NCI-H510A treated with DMSO at 0.1 percent for 48 hours (cell line): ENCODE measurements at regions not wholly inside any gene's neighbourhood (a gene's known extent, or its start where the extent isn't known, plus 50 kb on each side); places are given as distances from the start of the nearest gene placed in this dataset.

ENCODE experiments used
- DNase-seq: peaks from one replicate; lab custom pipeline; 2025; lab: John Stamatoyannopoulos, UW

GRCh38 chr18:42137693-42138375 is 182.8 kb downstream of the PIK3C3 start:
- no peak for DNase-seq

DNA sequence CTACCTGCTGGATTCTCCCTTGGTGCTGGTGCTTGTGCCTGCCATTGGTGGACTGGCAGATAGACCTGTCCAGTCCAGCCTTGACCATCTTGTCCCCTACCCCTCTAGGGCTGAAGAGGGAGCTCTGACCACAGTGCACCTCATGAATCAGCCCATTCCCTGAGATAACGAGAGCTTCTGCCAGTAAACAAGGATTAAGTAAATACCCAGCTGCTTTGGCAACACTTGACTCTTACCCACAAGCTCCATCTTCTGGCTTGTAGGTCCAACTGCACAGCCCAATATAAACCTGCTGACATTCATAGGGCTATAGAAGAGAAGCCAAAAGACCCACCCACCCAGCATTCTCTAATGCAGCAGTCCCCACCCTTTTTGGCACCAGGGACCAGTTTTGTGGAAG is 186.4 kb downstream of the PIK3C3 start:
- DNase-seq: no peak

GRCh38 chr18:42155024-42155423 is 200.0 kb downstream of the PIK3C3 start:
- DNase-seq: no peak

- DNase-seq: no peak
Observed at GRCh38 chr18:42156281-42156680, 201.2 kb downstream of the PIK3C3 start.

- no peak for DNase-seq
Observed at GRCh38 chr18:42157420-42157819, 202.4 kb downstream of the PIK3C3 start.

GRCh38 chr18:42157878-42158277 is 202.8 kb downstream of the PIK3C3 start:
- no peak for DNase-seq

GRCh38 chr18:42159146-42159545 is 204.1 kb downstream of the PIK3C3 start:
- no peak for DNase-seq

GRCh38 chr18:42163321-42163720 is 208.3 kb downstream of the PIK3C3 start:
- DNase-seq: no peak

DNA sequence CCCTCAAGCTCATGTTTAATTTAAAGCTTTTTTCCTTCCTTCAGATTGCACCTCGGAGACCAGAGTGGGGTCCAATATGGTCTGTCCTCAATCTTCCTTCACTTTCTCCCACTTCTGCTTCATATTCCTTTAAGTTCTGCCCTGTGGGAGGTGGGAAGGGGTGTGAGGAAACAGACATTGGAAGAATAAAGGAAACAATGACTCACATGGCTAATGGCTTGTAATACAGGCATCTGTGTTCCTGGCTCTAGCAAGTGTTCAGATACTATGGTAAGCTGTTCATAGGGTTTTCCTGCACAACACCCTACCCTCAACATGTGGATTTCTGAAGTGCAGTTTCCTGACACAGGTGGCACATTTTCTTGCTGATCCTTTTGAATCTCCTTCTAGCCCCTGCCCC is 209.5 kb downstream of the PIK3C3 start:
- no peak for DNase-seq

DNA sequence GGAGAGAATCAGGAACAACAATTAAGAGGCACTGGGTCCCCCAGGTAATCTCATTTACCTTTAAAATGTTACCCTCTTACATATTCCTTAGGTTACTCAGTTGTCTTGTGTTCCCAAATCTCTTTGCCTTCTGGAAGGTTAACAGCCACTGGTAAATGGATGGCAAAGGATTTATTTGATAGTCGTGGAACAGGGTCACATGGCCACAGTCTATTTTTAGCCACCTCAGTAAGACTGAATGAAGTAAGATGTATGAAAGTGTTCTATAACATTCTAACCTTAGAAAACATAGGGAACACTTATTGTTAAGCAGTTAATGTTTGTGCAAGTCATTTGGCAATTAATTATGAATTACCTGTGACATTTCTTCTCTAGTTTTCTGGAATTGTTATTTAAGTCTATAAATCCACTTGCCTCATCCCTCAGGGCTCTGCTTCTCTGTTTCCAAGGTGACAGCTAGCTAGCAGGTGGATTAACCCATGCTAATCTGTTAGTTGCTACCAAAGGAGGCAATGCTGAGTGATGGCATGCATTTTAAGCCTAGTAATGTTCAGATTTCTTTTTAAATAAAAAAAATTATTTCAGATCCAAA is 211.0 kb downstream of the PIK3C3 start:
- DNase-seq: no peak

DNA sequence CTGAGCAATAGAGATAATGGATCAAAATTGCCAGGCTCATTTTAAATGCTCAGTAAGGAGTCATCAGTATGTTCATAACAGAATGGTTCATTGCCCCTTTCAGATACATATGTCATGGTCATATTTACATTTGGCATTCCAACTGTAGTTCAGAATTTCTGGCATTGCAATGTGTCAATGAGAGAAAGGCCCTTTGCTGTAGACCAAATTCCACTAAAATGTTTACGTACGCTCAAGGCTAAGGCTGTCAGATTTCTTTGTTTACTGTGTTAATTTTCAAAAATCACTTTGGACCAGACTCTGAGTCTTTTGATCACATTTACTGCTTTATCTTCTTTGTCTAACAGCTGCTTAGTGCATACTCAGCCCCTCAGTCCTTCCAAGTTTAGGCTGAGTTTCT is 213.5 kb downstream of the PIK3C3 start:
- DNase-seq: no peak

DNA sequence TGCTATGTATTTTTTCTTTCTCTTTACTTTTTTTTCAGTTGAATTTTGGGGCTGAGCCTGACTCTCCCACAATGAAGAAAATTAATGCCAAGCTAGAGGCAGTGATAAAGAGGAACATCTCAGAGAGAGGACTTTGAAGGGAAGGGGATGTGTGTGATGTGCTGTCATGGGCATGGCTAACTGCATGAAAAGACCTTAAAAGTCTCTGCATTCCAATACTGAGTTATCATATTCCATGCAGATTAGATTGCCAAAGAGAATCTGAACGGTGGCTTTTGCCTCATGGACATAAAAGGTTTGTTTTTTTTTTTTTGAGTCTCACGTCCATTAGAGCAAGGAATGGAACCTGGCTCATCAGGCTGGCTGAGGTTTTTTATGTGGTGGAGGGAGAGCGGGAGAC is 213.9 kb downstream of the PIK3C3 start:
- DNase-seq: no peak

DNA sequence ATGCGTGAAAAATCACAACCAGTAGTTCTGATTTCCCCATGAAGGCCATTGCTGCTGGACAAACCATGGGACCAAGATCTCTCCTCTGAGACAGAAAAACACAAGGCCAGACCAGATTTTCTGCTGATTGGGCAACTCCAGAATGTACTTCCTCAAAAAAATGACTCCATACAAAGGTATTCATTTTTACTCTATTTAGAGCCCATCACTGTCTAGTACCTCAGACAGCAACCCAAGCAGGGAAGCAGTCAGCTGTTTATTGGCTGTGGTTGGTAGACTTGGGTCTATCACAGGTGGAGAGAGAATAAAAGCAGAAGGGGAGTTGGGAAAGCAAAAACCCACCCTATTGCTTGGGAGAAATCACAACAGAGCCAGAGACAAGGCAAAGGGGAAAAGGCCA is 219.9 kb downstream of the PIK3C3 start:
- no peak for DNase-seq

DNA sequence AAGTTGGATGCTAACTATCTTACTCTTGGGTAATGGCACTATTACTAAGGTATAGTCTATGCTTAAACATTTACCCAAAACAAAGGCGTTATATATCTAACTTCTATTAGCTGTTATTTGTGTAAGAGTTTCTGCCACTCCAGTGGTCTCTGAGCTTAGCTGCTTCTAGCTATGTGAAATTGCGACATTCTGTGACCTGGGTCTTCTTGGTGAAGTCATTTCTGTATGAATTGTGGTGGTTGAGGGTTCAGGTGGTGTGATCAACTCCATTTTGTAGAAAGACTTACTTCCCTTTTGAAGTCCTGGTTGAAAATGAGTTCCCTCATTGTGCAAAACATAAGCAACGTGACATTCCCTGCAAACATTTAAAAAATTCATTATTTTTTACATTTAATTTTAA is 221.6 kb downstream of the PIK3C3 start:
- DNase-seq: no peak

DNA sequence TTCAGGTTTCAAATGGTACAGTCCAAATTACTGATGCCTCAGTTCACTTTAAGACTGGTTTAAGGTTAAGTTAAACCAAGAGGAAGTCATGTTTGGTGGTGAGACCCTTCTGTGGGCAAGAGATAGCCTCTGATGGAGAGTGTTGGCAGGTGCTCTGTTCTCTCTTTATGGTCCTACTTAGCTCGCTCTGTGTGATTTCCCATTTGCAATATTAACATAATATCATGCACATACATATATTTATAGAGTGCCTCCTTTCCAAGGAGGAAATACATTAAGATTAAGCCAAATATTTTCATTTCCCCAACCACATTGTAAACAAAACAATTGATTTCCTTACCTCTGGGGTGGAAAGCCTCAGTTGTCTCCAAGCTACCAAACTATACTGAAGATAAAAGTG is 222.4 kb downstream of the PIK3C3 start:
- DNase-seq: no peak

DNA sequence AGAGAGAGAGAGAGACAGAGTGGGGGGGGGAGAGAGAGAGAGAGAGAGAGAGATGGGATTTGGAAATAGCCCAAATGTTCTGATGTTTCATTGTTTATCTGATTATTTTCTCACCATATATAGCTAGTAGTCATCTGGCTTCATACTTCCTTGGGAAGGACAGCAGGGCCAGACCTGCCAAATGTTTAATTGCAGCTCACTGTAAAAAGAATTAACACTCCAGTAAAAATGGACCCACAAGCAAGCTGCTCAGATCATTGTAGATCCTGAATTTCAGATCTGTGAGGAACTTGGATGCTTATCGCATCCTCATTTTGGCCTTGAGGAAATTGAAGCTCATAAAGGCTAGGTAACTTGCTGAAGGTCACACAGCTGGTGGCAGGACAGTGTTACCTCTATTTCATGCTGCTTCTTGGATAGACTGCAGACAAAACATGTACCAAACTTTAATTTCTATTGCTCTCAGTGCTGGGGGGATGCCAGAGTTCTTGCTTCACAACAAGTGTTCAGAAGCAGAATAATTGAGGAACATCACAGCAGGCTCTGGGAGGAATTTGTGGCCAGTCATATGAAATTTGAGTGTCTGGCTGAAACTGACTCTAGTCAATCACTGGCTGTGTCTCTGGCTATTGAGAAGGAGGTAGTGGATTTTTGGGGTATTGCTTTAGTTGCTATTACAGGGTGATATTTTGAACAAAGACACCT is 223.5 kb downstream of the PIK3C3 start:
- DNase-seq: no peak

DNA sequence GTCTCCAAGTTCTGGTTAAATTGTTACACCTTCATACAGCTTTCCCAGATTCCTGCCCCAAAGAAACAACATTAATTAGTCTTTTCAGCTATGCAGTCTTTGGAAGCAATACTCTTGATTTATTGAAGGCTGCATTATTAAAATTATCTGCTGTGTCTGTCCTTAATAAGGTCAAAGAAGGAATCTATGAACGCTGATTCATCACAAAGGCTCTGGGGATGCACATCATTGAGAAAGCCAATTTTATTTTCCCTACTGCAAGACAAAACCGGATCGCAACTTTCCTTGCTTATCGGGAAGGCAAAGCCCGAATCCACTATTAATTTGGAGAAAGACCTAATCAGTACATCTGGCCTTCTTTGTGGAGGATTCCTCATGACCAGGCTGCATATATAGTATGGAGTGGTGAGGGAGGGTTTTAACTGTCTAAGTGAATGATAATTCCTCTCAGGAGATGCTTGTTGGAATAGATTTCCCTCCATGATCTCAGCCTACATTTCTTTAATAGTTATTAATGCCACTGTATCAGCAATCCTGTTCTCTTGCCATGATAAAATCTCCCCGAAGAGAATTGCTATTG is 224.6 kb downstream of the PIK3C3 start:
- DNase-seq: no peak

- DNase-seq: no peak
Observed at GRCh38 chr18:42181474-42181873, 226.4 kb downstream of the PIK3C3 start.

DNA sequence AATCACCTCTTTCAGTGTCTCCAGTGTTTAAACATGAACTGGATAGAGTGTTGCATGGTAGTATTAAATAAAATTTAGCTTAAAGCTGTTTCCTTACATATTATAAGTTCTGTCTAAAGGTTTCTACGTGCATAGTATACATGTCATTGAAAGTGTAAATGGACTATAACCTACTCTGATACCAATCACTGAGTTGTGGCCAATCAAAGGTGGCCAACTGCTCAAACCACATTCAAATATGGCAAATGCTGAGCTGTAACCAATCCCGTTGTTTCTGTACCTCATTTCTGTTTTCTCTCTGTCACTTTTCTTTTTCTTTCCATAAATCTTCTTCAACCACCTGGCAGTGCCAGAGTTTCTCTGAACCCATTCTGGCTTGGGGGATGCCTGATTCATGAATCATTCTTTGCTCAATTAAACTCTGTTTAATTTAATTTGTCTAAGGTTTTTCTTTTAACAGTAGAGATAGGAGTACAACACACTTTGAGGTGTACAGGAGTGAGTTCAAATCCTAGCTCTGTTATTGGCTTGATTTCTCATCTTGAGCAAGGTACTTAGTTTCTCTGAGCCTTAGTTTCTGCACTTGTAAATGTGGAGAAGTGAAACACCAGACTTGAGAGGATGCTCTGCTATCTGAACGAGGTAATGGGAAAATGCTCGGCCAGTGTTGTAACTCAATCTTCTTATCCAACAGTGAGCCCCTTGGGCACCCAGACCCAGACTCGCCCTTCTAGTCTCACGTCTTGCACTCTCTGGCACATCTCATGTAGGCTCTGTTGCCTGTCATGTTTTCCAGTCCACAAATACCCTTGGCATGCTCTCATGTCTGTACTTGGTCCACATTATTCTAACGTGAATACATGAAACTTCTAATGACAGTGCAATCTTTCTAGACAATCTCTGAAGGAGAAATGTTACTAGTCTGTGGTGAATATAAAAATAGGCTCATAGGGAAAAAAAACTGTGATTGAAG is 228.0 kb downstream of the PIK3C3 start:
- DNase-seq: no peak

GRCh38 chr18:42183746-42184145 is 228.7 kb downstream of the PIK3C3 start:
- DNase-seq: no peak

DNA sequence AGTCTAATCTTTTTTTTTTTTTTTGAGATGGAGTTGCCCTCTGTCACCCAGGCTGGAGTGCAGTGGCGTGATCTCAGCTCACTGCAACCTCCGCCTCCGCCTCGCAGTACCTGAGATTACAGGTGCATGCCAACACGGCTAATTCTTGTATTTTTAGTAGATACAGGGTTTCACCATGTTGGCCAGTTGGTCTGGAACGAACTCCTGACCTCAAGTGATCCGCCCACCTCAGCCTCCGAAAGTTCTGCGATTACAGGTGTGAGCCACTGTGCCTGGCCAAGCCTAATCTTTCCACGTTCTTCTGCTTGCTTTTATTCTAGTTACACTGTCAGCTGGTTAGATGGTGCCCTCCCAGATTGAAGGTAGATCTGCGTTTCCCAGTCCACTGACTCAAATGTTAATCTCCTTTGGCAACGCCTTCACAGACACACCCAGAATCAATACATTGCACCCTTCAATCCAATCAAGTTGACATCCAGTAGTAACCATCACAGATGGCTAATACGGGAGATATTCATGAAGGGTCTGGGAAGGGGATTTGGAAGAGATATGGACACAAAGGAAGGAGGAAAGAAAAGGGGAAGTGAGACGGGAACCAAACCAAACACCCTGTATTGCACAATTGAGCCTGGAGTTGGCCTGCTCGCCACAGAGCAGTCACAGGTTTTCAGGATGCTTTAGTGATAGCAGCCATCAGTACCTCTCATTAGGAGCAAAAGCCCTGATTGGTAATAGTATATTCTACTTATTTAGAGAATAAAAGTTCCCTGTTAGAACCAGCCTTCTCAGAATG is 229.8 kb downstream of the PIK3C3 start:
- DNase-seq: no peak
